Body of pancreas (tissue), 4 donors: ENCODE measurements at regions not wholly inside any gene's neighbourhood (a gene's known extent, or its start where the extent isn't known, plus 50 kb on each side); places are given as distances from the start of the nearest gene placed in this dataset.

Source experiments
- ATAC-seq: fragments of 150-250 bp; one replicate; pipeline ENCODE4 v1.9.1; 2016
- DNase-seq, 4 donors: peaks; one replicate each; pipeline ENCODE4 v3.0.0-alpha.2; 2019
- H3K27ac ChIP-seq, 4 donors: fragments of 200-600 bp; sonication (generic); 1 replicate in 3 of 4; 2 replicates in 1 of 4; pipeline versions ENCODE4 v1.5.1 to v1.6.1; 2016 to 2019; ENCODE audit warnings: mild to moderate bottlenecking in 1 of 4, mixed read lengths in 1 of 4, moderate library complexity in 1 of 4
- H3K27me3 ChIP-seq, 2 donors: fragments of 200-600 bp; sonication (generic); one replicate each; pipeline ENCODE4 v1.6.0; 2016; ENCODE audit warnings: mild to moderate bottlenecking in 1 of 2
- H3K36me3 ChIP-seq, 2 donors: fragments of 200-600 bp; sonication (generic); replicated peaks in 1 of 2; 2 replicates each; pipeline ENCODE4 v1.5.1; 2016; ENCODE audit warnings: low read depth in 2 of 2; ENCODE audit not compliant: insufficient read depth in 1 of 2
- H3K4me1 ChIP-seq: fragments of 200-600 bp; sonication (generic); one replicate; pipeline ENCODE4 v1.6.0; 2016
- H3K4me3 ChIP-seq, 2 donors: fragments of 200-600 bp; sonication (generic); 1 replicate in 1 of 2; 2 replicates in 1 of 2; pipeline ENCODE4 v1.5.1; 2016 to 2019
- H3K9me3 ChIP-seq, 3 donors: fragments of 200-600 bp; sonication (generic); 1 replicate in 2 of 3; 2 replicates in 1 of 3; pipeline ENCODE4 v1.5.1; 2016
- POLR2A ChIP-seq, 3 donors: fragments of 450-650 bp; IDR thresholded peaks; one replicate each; pipeline ENCODE4 v1.6.1; 2016; ENCODE audit warnings: antibody characterized with exemption in 3 of 3, mild to moderate bottlenecking in 2 of 3
- WGBS, 2 donors: methylation state at CpG; one replicate each; pipeline ENCODE4 v1.1.5; 2017; 5-methylcytosine and 5-hydroxymethylcytosine counted together
- intact Hi-C: fragments of 100-400 bp; cut with DNase I; formaldehyde crosslinking; loops from one replicate; pipeline ENCODE4 v1.15.1; 2023
- TF ChIP-seq, protein P1 (sequence below), 7 experiments: fragments of 450-650 bp in 4 of 7; fragments of 200-600 bp in 3 of 7; sonication (generic) in 3 of 7; IDR thresholded peaks; one replicate each; pipeline ENCODE4 v1.5.1; 2016 to 2019; ENCODE audit warnings: antibody characterized with exemption in 7 of 7

DNA sequence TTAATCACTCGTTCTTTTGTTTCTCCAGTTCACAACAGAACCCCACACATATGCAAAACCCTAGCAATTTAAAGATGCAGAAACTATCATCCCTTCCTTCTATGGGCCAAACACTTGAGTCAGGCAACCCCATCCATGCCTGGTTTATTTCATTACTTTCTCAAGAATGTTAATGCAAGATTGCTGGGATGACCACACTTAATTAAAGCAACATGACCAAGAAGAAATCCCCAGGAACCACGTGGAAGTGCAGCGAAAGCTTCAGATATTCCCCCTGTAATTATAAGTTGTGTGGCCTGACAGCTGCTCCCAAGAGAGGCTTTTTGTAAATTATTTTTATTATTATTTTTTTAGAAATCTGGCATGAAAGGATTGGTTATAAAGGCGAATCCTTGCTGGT, 246.2 kb upstream of the ID2 start:
- 73 to 80% methylated on average over 4 of the region's 4 CpGs for WGBS, 2 donors
- TF ChIP-seq POLR2A (IDR thresholded peaks at IDR 0.05) = no peak
- TF ChIP-seq, protein P1, sequence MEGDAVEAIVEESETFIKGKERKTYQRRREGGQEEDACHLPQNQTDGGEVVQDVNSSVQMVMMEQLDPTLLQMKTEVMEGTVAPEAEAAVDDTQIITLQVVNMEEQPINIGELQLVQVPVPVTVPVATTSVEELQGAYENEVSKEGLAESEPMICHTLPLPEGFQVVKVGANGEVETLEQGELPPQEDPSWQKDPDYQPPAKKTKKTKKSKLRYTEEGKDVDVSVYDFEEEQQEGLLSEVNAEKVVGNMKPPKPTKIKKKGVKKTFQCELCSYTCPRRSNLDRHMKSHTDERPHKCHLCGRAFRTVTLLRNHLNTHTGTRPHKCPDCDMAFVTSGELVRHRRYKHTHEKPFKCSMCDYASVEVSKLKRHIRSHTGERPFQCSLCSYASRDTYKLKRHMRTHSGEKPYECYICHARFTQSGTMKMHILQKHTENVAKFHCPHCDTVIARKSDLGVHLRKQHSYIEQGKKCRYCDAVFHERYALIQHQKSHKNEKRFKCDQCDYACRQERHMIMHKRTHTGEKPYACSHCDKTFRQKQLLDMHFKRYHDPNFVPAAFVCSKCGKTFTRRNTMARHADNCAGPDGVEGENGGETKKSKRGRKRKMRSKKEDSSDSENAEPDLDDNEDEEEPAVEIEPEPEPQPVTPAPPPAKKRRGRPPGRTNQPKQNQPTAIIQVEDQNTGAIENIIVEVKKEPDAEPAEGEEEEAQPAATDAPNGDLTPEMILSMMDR (IDR thresholded peaks at IDR 0.05) = no peak

GRCh38 chr2:8436585-8436984, 245.3 kb upstream of the ID2 start:
- Histone ChIP-seq H3K4me3 (no peak overlapping the region), H3K4me1 (peaks cover 7% of the 10 kb centered on the region), H3K36me3 (no peaks in the 10 kb centered on the region), H3K9me3 (no peaks in the 10 kb centered on the region), H3K27me3 (no peaks in the 10 kb centered on the region), H3K27ac (no peak overlapping the region)
- TF ChIP-seq POLR2A (IDR thresholded peaks at IDR 0.05) = no peak
- TF ChIP-seq, protein P1 (IDR thresholded peaks at IDR 0.05) = no peak
- no peak for ATAC-seq
- intact Hi-C loops = no loop called here
- 91 to 93% methylated on average over 3 of the region's 3 CpGs for WGBS, 2 donors
- DNase-seq = no peak

More for the DNA sequence above, 246.2 kb upstream of the ID2 start:
- no peak overlapping the region for H3K4me3 ChIP-seq
- DNase-seq (no peak), ATAC-seq (no peak)
- H3K9me3 ChIP-seq = no peaks in the 10 kb centered on the region
- intact Hi-C loops = no loop called here
- no peaks in the 10 kb centered on the region for H3K36me3 ChIP-seq
- no peaks in the 10 kb centered on the region for H3K27me3 ChIP-seq
- no peak overlapping the region for H3K27ac ChIP-seq
- H3K4me1 ChIP-seq = peaks cover 7% of the 10 kb centered on the region

DNA sequence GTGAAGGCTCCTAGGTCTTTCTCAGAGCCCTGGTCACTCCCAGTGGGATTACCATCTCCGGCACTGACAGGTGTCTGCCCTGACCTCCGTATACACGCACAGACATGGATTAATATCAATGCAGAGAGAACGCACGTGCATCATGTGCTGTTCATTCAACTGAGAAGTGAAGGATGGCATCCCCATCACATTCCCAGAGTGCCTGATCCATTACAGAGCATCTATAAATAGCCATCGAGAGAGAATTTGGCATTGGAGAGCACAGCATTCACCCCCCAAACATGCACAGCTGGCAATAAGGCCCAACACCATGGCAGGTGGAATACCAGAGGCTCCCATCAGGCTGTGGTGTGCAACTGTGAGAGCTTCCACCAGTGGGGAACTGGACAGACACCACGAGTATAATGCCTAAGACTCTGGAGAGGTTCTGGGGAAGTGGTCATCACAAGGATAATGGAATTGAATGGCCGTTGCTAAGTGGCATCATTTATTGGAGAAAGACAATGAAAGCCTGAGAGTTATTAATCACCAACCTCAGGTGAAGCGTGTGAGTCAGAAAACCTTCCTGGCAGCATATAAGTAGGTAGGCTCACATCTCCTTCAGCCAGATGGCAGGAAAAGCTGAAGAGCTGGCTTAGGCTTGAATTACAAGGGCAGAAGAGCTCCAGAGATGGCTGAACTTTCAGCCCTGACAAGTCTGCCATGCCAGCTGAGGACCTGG, 244.5 kb upstream of the ID2 start:
- no peaks in the 10 kb centered on the region for H3K36me3 ChIP-seq
- H3K4me1 ChIP-seq = peaks cover 7% of the 10 kb centered on the region
- no peak for ATAC-seq
- H3K9me3 ChIP-seq = no peaks in the 10 kb centered on the region
- TF ChIP-seq, protein P1 (IDR thresholded peaks at IDR 0.05) = no peak
- TF ChIP-seq POLR2A (IDR thresholded peaks at IDR 0.05) = no peak
- no peak overlapping the region for H3K27ac ChIP-seq
- H3K4me3 ChIP-seq = no peak overlapping the region
- no peaks in the 10 kb centered on the region for H3K27me3 ChIP-seq
- 82 to 86% methylated on average over 9 of the region's 9 CpGs for WGBS, 2 donors
- no peak for DNase-seq
- intact Hi-C loops = no loop called here

GRCh38 chr2:8437949-8438400, 243.9 kb upstream of the ID2 start:
- H3K27me3 ChIP-seq = no peaks in the 10 kb centered on the region
- peaks cover 7% of the 10 kb centered on the region for H3K4me1 ChIP-seq
- intact Hi-C loops = no loop called here
- H3K27ac ChIP-seq = no peak overlapping the region
- TF ChIP-seq POLR2A (IDR thresholded peaks at IDR 0.05) = no peak
- TF ChIP-seq, protein P1 (IDR thresholded peaks at IDR 0.05) = no peak
- no peak for ATAC-seq
- no peaks in the 10 kb centered on the region for H3K36me3 ChIP-seq
- no peak for DNase-seq
- 87 to 89% methylated on average over 5 of the region's 5 CpGs for WGBS, 2 donors
- H3K4me3 ChIP-seq = no peak overlapping the region
- H3K9me3 ChIP-seq = no peaks in the 10 kb centered on the region

DNA sequence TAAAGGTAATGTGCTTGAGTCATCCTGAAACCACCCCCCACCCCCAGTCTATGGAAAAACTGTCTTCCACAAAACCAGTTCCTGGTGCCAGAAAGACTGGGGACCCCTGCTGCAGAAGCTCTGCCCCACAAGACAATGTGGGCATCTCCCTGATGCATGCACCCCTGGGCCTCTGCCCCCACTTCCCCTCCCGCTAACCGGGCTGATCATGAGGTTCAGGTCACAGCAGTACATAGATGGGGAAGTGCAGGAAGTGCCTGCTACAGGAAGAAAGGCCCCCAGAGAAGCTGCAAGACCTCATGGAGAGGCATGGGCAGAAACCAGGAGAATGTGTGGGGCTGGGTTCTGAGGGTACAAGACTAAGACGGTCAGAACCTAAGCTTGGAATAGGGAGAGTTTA, 243.4 kb upstream of the ID2 start:
- DNase-seq (peak in 1 of 4 donors; percentile 28), ATAC-seq (no peak)
- Histone ChIP-seq H3K27me3 (no peaks in the 10 kb centered on the region), H3K27ac (no peak overlapping the region), H3K9me3 (no peaks in the 10 kb centered on the region), H3K4me3 (no peak overlapping the region), H3K4me1 (peaks cover 7% of the 10 kb centered on the region), H3K36me3 (no peaks in the 10 kb centered on the region)
- intact Hi-C loops = no loop called here
- 84 to 91% methylated on average over 3 of the region's 3 CpGs for WGBS, 2 donors
- TF ChIP-seq, protein P1 (IDR thresholded peaks at IDR 0.05) = no peak
- TF ChIP-seq POLR2A (IDR thresholded peaks at IDR 0.05) = no peak
